ENCODE measurements at regions not wholly inside any gene's neighbourhood (a gene's known extent, or its start where the extent isn't known, plus 50 kb on each side); places are given as distances from the start of the nearest gene placed in this dataset.

GRCh38 chr3:135576751-135577150 lies 388.8 kb upstream of the PPP2R3A start:
- TF ChIP-seq CTCF (conservative IDR thresholded peaks at IDR 0.05 in 1 of 2, IDR thresholded peaks at IDR 0.05 in 1 of 2; ENCODE audit: low read depth in 1 of 2, low read length in 2 of 2) (no peak), EZH2 (IDR thresholded peaks at IDR 0.05; ENCODE audit: low read length, missing control alignments) (no peak)
